ENCODE measurements at regions not wholly inside any gene's neighbourhood (a gene's known extent, or its start where the extent isn't known, plus 50 kb on each side); places are given as distances from the start of the nearest gene placed in this dataset.

- Histone ChIP-seq H2BK20ac (ENCODE audit: low read length) (no peak overlapping the region), H2BK15ac (ENCODE audit: low read length) (no peak overlapping the region), H3K4me3 (ENCODE audit: extremely low read depth in 1 of 4, insufficient read depth in 2 of 4, low read depth in 3 of 4, low read length in 4 of 4) (no peak overlapping the region), H2AK5ac (ENCODE audit: low read depth, low read length) (no peak overlapping the region), H4K8ac (ENCODE audit: extremely low read depth, insufficient read depth, low read length) (no peak overlapping the region), H3K4ac (replicated peaks; ENCODE audit: insufficient read length, low read depth, low read length) (no peak overlapping the region), H3K27me3 (replicated peaks in 1 of 4; ENCODE audit: control insufficient read depth in 3 of 4, extremely low read depth in 1 of 4, insufficient read depth in 3 of 4, low read length in 3 of 4) (no peaks in the 10 kb centered on the region), H3K18ac (ENCODE audit: extremely low read depth, low read length) (no peak overlapping the region), H3K4me1 (replicated peaks in 1 of 4; ENCODE audit: control insufficient read depth in 3 of 4, insufficient read depth in 4 of 4, low read length in 3 of 4) (peaks cover 0 to 3% (median 0%) of the 10 kb centered on the region in 4 experiments; a peak in 1 of 7 replicates), H2BK12ac (ENCODE audit: low read depth, low read length) (no peak overlapping the region), H3K79me2 (ENCODE audit: control insufficient read depth in 1 of 2, insufficient read depth in 2 of 2, low read length in 2 of 2) (no peaks in the 10 kb centered on the region), H3K23ac (ENCODE audit: insufficient read length) (no peak overlapping the region), H3K4me2 (ENCODE audit: insufficient read depth in 1 of 2, low read depth in 2 of 2, low read length in 2 of 2) (no peak overlapping the region), H2AFZ (ENCODE audit: low read length) (peak overlapping the region; percentile 83; the same call in 1 of the 2 replicates), H3K9me3 (ENCODE audit: insufficient read depth in 2 of 2, low read depth in 1 of 2, low read length in 1 of 2) (no peaks in the 10 kb centered on the region), H4K5ac (ENCODE audit: insufficient read length, low read depth, low read length) (no peak overlapping the region), H2BK120ac (replicated peaks; ENCODE audit: low read depth, low read length) (no peak overlapping the region), H3K27ac (ENCODE audit: low read depth, low read length) (no peak overlapping the region), H3K23me2 (ENCODE audit: low read depth, low read length) (no peaks in the 10 kb centered on the region), H3K36me3 (ENCODE audit: control insufficient read depth in 2 of 4, insufficient read depth in 4 of 4, low read length in 3 of 4) (no peaks in the 10 kb centered on the region), H2BK5ac (ENCODE audit: low read depth, low read length) (no peak overlapping the region), H4K20me1 (replicated peaks in 1 of 2; ENCODE audit: control insufficient read depth in 1 of 2, insufficient read depth in 2 of 2, low read length in 2 of 2) (no peaks in the 10 kb centered on the region), H3K9ac (replicated peaks in 1 of 4; ENCODE audit: extremely low read depth in 1 of 4, low read depth in 3 of 4, low read length in 3 of 4) (no peak overlapping the region), H4K91ac (replicated peaks; ENCODE audit: insufficient read length, low read length) (no peak overlapping the region), H3K56ac (replicated peaks; ENCODE audit: insufficient read length, low read depth, low read length) (no peak overlapping the region), H3K14ac (ENCODE audit: insufficient read length) (no peak overlapping the region), H3K79me1 (ENCODE audit: low read depth, low read length) (no peaks in the 10 kb centered on the region)
- WGBS, 2 experiments (ENCODE audit: extremely low coverage in 1 of 2, insufficient coverage in 1 of 2, insufficient read length in 1 of 2, insufficient replicate concordance in 2 of 2, low coverage in 1 of 2, low lambda C conversion rate in 2 of 2, missing lambda C conversion rate in 1 of 2), result 74% methylated on average over 2 of the region's 2 CpGs; no CpG with 5 or more reads in 1 of the 2 experiments
- TF ChIP-seq CTBP2 (IDR thresholded peaks at IDR 0.05; ENCODE audit: borderline replicate concordance, insufficient read depth, insufficient read length, low read length) (no peak), TEAD4 (IDR thresholded peaks at IDR 0.05; ENCODE audit: low read depth, low read length) (no peak), NRF1 (IDR thresholded peaks at IDR 0.05; ENCODE audit: low read depth, low read length) (no peak), USF2 (IDR thresholded peaks at IDR 0.05; ENCODE audit: low read length) (no peak), SP2 (IDR thresholded peaks at IDR 0.05; ENCODE audit: low read length) (no peak)
- POLR2A ChIA-PET (ENCODE audit: partially characterized antibody), result no interaction called here
- FAIRE-seq (no peak), DNase-seq (ENCODE audit: low read depth in 1 of 2, low spot score in 2 of 2) (no peak)
- CTCF ChIA-PET (ENCODE audit: partially characterized antibody), result interaction anchor here (0.6 kb wide), 1 partner anchor 48 kb away, joined by 3 read pairs; no protein-coding TSS in a partner anchor
Observed at GRCh38 chr5:29169886-29170285, 2023.6 kb upstream of the CDH6 start.

All from H1 (cell line).